SK-N-SH treated with all-trans-retinoic acid at 6 μM for 48 hours (cell line): ENCODE measurements at regions not wholly inside any gene's neighbourhood (a gene's known extent, or its start where the extent isn't known, plus 50 kb on each side); places are given as distances from the start of the nearest gene placed in this dataset.
"Not testable (repeated sequence)": the region's sequence is repeated elsewhere in the genome, so short reads cannot be mapped to it uniquely, and the experiment has no call there.

Experiments used
- ATAC-seq: fragments of 200-7000 bp; cut with Tn5 transposase; 3 replicates; pipeline ENCODE4 v1.9.1; 2020; ENCODE audit warnings: mild to moderate bottlenecking, moderate library complexity
- ARNTL ChIP-seq: fragments of 450-650 bp; formaldehyde crosslinking; IDR thresholded peaks from 2 replicates; pipeline ENCODE4 v1.5.0; 2020; ENCODE audit warnings: low read depth, mild to moderate bottlenecking, moderate library complexity, borderline replicate concordance
- BACH2 ChIP-seq: fragments of 250-450 bp; sonication (Bioruptor Pico); IDR thresholded peaks from 2 replicates; pipeline ENCODE4 v1.9.0; 2021; ENCODE audit warnings: mild to moderate bottlenecking, borderline replicate concordance
- CSDC2 ChIP-seq: fragments of 250-450 bp; sonication (Bioruptor Pico); IDR thresholded peaks from 2 replicates; pipeline ENCODE4 v1.5.0; 2020; ENCODE audit warnings: mild to moderate bottlenecking, moderate library complexity
- ESRRG ChIP-seq: fragments of 250-450 bp; sonication (Bioruptor Pico); IDR thresholded peaks from 2 replicates; pipeline ENCODE4 v1.6.1; 2021; ENCODE audit warnings: mild to moderate bottlenecking
- GLIS3 ChIP-seq: fragments of 250-450 bp; sonication (Bioruptor Pico); IDR thresholded peaks from 2 replicates; pipeline ENCODE4 v1.5.0; 2020; ENCODE audit warnings: mild to moderate bottlenecking, moderate library complexity
- ISL1 ChIP-seq: fragments of 250-450 bp; sonication (Bioruptor Pico); IDR thresholded peaks from 2 replicates; pipeline ENCODE4 v2.1.2; 2022; ENCODE audit warnings: mild to moderate bottlenecking, moderate library complexity
- OSR1 ChIP-seq: fragments of 250-450 bp; sonication (Bioruptor Pico); IDR thresholded peaks from 2 replicates; pipeline ENCODE4 v1.8.0; 2022; ENCODE audit warnings: moderate library complexity, mild to moderate bottlenecking, inconsistent platforms
- PPARA ChIP-seq: fragments of 250-450 bp; sonication (Bioruptor Pico); IDR thresholded peaks from 2 replicates; pipeline ENCODE4 v1.5.0; 2020; ENCODE audit warnings: mild to moderate bottlenecking, borderline replicate concordance
- RARB ChIP-seq: fragments of 250-450 bp; sonication (Bioruptor Pico); IDR thresholded peaks from 2 replicates; pipeline ENCODE4 v1.8.0; 2021; ENCODE audit warnings: mild to moderate bottlenecking, moderate library complexity
- SNAI2 ChIP-seq: fragments of 250-450 bp; sonication (Bioruptor Pico); IDR thresholded peaks from 2 replicates; pipeline ENCODE4 v1.5.0; 2020; ENCODE audit warnings: mild to moderate bottlenecking, moderate library complexity
- ZC3H10 ChIP-seq: fragments of 250-450 bp; sonication (Bioruptor Pico); IDR thresholded peaks from 2 replicates; pipeline ENCODE4 v1.5.1; 2021; ENCODE audit warnings: mild to moderate bottlenecking, moderate library complexity
- ZFP3 ChIP-seq: fragments of 250-450 bp; sonication (Bioruptor Pico); IDR thresholded peaks from 2 replicates; pipeline ENCODE4 v1.5.0; 2020; ENCODE audit warnings: mild to moderate bottlenecking, moderate library complexity
- ZFP30 ChIP-seq: fragments of 450-650 bp; formaldehyde crosslinking; IDR thresholded peaks from 2 replicates; pipeline ENCODE4 v1.5.0; 2022; ENCODE audit warnings: mild to moderate bottlenecking, moderate library complexity
- ZNF565 ChIP-seq: fragments of 450-650 bp; formaldehyde crosslinking; conservative IDR thresholded peaks from 2 replicates; pipeline ENCODE4 v1.5.0; 2020; ENCODE audit warnings: low read depth, mild to moderate bottlenecking, moderate library complexity
- ZNF70 ChIP-seq: fragments of 450-650 bp; formaldehyde crosslinking; IDR thresholded peaks from 2 replicates; pipeline ENCODE4 v1.5.0; 2020; ENCODE audit warnings: mild to moderate bottlenecking, moderate library complexity
- ZNF8 ChIP-seq: fragments of 450-650 bp; formaldehyde crosslinking; IDR thresholded peaks from 2 replicates; pipeline ENCODE4 v1.5.0; 2020; ENCODE audit warnings: mild to moderate bottlenecking, moderate library complexity
- TF ChIP-seq, protein P1 (sequence below): fragments of 250-450 bp; sonication (Bioruptor Pico); IDR thresholded peaks from 2 replicates; pipeline ENCODE4 v1.5.1; 2021; ENCODE audit warnings: mild to moderate bottlenecking, moderate library complexity
- TF ChIP-seq, protein P2 (sequence below): fragments of 250-450 bp; sonication (Bioruptor Pico); IDR thresholded peaks from 2 replicates; pipeline ENCODE4 v1.5.1; 2020; ENCODE audit warnings: low read depth, mild to moderate bottlenecking, moderate library complexity
- TF ChIP-seq, protein P3 (sequence below): fragments of 250-450 bp; sonication (Bioruptor Pico); IDR thresholded peaks from 2 replicates; pipeline ENCODE4 v1.8.0; 2020; ENCODE audit warnings: mild to moderate bottlenecking, moderate library complexity, borderline replicate concordance
- TF ChIP-seq, protein P4 (sequence below): fragments of 250-450 bp; sonication (Bioruptor Pico); IDR thresholded peaks from 2 replicates; pipeline ENCODE4 v1.8.0; 2021; ENCODE audit warnings: low read depth, mild to moderate bottlenecking, moderate library complexity, borderline replicate concordance

DNA sequence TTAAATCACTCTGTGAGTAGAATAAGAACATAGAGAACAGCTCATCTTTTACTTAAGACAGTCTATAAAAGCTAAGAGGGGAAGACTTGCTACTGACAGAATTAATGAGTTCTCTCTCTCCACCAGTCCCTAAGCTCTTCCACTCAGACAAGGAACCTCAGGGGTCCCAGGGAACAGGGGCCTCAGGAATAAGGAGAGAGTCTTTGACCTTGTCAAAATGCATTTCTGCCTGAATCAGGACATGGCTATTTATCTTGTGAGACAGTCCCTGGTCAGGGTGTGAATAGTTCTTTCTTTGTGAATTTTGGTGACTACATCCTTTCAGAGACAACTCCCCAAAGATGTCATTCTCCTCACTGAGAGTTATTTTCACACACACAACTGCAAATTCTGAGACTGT lies 218.7 kb upstream of the HS3ST1 start:
- ATAC-seq: no peak

DNA sequence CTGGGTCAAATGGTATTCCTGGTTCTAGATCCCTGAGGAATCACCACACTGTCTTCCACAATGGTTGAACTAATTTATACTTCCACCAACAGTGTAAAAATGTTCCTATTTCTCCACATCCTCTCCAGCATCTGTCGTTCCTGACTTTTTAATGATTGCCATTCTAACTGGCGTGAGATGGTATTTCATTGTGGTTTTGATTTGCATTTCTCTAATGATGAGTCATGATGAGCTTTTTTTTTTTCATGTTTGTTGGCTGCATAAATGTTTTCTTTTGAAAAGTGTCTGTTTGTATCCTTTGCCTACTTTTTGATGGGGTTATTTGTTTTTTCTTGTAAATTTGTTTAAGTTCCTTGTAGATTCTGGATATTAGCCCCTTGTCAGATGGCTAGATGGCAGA lies 214.4 kb upstream of the HS3ST1 start:
- ATAC-seq: not testable (repeated sequence)

More for the DNA sequence above, 218.7 kb upstream of the HS3ST1 start:
- TF ChIP-seq ZNF8 (CRISPR knock-in tag): no peak
- no peak for TF ChIP-seq PPARA (CRISPR knock-in tag)
- TF ChIP-seq, protein P1, sequence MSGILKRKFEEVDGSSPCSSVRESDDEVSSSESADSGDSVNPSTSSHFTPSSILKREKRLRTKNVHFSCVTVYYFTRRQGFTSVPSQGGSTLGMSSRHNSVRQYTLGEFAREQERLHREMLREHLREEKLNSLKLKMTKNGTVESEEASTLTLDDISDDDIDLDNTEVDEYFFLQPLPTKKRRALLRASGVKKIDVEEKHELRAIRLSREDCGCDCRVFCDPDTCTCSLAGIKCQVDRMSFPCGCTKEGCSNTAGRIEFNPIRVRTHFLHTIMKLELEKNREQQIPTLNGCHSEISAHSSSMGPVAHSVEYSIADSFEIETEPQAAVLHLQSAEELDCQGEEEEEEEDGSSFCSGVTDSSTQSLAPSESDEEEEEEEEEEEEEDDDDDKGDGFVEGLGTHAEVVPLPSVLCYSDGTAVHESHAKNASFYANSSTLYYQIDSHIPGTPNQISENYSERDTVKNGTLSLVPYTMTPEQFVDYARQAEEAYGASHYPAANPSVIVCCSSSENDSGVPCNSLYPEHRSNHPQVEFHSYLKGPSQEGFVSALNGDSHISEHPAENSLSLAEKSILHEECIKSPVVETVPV (CRISPR knock-in tag): no peak
- TF ChIP-seq, protein P2, sequence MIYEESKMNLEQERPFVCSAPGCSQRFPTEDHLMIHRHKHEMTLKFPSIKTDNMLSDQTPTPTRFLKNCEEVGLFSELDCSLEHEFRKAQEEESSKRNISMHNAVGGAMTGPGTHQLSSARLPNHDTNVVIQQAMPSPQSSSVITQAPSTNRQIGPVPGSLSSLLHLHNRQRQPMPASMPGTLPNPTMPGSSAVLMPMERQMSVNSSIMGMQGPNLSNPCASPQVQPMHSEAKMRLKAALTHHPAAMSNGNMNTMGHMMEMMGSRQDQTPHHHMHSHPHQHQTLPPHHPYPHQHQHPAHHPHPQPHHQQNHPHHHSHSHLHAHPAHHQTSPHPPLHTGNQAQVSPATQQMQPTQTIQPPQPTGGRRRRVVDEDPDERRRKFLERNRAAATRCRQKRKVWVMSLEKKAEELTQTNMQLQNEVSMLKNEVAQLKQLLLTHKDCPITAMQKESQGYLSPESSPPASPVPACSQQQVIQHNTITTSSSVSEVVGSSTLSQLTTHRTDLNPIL (CRISPR knock-in tag): no peak
- TF ChIP-seq ZC3H10 (CRISPR knock-in tag): no peak
- TF ChIP-seq ESRRG (CRISPR knock-in tag): no peak
- no peak for TF ChIP-seq ZFP30 (CRISPR knock-in tag)
- TF ChIP-seq, protein P3, sequence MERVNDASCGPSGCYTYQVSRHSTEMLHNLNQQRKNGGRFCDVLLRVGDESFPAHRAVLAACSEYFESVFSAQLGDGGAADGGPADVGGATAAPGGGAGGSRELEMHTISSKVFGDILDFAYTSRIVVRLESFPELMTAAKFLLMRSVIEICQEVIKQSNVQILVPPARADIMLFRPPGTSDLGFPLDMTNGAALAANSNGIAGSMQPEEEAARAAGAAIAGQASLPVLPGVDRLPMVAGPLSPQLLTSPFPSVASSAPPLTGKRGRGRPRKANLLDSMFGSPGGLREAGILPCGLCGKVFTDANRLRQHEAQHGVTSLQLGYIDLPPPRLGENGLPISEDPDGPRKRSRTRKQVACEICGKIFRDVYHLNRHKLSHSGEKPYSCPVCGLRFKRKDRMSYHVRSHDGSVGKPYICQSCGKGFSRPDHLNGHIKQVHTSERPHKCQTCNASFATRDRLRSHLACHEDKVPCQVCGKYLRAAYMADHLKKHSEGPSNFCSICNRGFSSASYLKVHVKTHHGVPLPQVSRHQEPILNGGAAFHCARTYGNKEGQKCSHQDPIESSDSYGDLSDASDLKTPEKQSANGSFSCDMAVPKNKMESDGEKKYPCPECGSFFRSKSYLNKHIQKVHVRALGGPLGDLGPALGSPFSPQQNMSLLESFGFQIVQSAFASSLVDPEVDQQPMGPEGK (CRISPR knock-in tag): no peak
- no peak for TF ChIP-seq ZFP3
- no peak for TF ChIP-seq RARB (CRISPR knock-in tag)
- no peak for TF ChIP-seq BACH2 (CRISPR knock-in tag)
- no peak for TF ChIP-seq ZNF565 (CRISPR knock-in tag)
- no peak for TF ChIP-seq ZNF70 (CRISPR knock-in tag)
- no peak for TF ChIP-seq CSDC2

DNA sequence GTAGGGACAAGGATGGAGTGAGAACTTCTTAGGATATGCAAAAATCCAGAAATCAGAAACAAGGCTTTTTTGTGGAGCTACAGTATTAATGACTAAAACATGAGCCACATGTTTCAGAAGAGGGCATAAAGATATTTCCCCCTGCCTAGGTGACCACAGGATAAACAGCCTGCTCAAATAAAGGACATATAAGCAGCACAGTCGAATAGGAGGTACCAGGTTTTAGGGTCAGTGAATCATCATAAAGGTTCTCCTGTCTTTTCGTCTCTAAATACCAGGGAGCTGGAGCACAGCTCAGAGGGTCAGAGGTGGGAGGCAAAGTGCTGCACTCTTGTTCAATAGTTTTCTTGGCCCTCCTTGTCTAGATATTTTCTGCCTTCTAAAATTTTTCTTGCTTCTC lies 211.9 kb upstream of the HS3ST1 start:
- ATAC-seq: no peak
- TF ChIP-seq RARB (CRISPR knock-in tag): no peak
- TF ChIP-seq ZC3H10 (CRISPR knock-in tag): no peak
- TF ChIP-seq ZFP30 (CRISPR knock-in tag): no peak
- no peak for TF ChIP-seq SNAI2
- TF ChIP-seq ZNF8 (CRISPR knock-in tag): no peak
- TF ChIP-seq, protein P4, sequence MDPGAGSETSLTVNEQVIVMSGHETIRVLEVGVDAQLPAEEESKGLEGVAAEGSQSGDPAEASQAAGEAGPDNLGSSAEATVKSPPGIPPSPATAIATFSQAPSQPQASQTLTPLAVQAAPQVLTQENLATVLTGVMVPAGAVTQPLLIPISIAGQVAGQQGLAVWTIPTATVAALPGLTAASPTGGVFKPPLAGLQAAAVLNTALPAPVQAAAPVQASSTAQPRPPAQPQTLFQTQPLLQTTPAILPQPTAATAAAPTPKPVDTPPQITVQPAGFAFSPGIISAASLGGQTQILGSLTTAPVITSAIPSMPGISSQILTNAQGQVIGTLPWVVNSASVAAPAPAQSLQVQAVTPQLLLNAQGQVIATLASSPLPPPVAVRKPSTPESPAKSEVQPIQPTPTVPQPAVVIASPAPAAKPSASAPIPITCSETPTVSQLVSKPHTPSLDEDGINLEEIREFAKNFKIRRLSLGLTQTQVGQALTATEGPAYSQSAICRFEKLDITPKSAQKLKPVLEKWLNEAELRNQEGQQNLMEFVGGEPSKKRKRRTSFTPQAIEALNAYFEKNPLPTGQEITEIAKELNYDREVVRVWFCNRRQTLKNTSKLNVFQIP (CRISPR knock-in tag): no peak
- TF ChIP-seq, protein P3 (CRISPR knock-in tag): no peak
- no peak for TF ChIP-seq ESRRG (CRISPR knock-in tag)
- no peak for TF ChIP-seq GLIS3 (CRISPR knock-in tag)
- no peak for TF ChIP-seq ARNTL
- TF ChIP-seq ISL1 (CRISPR knock-in tag): no peak
- no peak for TF ChIP-seq CSDC2
- no peak for TF ChIP-seq OSR1 (CRISPR knock-in tag)
- no peak for TF ChIP-seq ZNF70 (CRISPR knock-in tag)
- TF ChIP-seq PPARA (CRISPR knock-in tag): no peak
- no peak for TF ChIP-seq ZNF565 (CRISPR knock-in tag)
- TF ChIP-seq ZFP3: no peak

DNA sequence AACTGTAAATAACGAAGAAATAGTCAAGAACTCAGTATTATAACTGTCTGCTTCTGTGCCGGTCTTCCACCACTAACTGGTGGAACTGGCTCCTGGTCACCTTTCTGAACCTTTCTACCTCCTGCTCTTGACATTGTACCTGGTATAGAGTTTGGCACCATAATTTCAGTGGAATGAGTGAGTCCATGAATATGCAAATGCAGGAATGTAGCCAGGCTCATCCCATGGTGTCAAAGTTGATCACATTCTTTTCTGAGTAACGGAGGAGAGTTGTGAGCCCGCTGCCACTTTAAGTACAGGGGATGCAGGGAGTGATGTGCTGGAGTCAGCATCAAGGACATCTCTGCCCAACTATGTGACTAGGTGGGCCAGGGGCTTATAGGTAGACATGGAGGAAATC lies 207.9 kb upstream of the HS3ST1 start:
- no peak for ATAC-seq
- TF ChIP-seq ARNTL: no peak
- no peak for TF ChIP-seq ESRRG (CRISPR knock-in tag)
- no peak for TF ChIP-seq BACH2 (CRISPR knock-in tag)
- TF ChIP-seq SNAI2: no peak
- TF ChIP-seq, protein P4 (CRISPR knock-in tag): no peak
- TF ChIP-seq OSR1 (CRISPR knock-in tag): no peak
